ENCODE measurements at regions not wholly inside any gene's neighbourhood (a gene's known extent, or its start where the extent isn't known, plus 50 kb on each side); places are given as distances from the start of the nearest gene placed in this dataset.

DNA sequence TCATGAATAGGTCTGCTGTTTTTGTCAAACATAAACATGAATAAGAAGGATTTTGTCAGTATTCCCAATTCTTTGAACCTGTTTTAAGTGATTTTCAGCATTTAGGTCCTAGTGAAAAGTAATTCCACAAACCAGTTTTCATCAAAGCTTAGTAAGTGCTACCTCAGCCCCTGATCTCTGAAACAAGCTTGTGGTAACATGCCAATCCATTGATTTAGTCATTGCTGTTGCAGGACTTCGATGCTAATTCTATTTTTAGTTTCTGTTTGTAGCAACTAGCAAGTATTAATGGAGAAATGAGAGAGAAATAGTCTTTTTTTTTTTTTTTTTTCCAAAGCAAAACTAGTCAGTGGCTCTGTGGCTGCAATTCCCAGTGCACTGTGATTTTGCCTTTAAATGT lies 91.4 kb downstream of the JRKL start:
- Histone ChIP-seq H3K36me3 (no peaks in the 10 kb centered on the region), H3K4me3 (no peak overlapping the region), H3K4me1 (peaks cover 0 to 25% (median 8%) of the 10 kb centered on the region in 6 donors), H3K9me3 (peaks cover 0 to 20% (median 10%) of the 10 kb centered on the region in 8 donors), H3K27ac (peak overlapping the region in 2 of 8 donors; percentile 52 to 64), H3K27me3 (replicated peaks in 1 of 7) (peaks cover 0 to 5% (median 0%) of the 10 kb centered on the region in 7 donors)
- intact Hi-C loops (cut with DNase I; ENCODE audit: low total_unique reads) = no loop called here
- no peak for DNase-seq
- 18 to 41% (median 28%) methylated on average over 1 of the region's 1 CpG for WGBS, 5 donors
- TF ChIP-seq POLR2A (IDR thresholded peaks at IDR 0.05) = no peak
- TF ChIP-seq, protein P1, sequence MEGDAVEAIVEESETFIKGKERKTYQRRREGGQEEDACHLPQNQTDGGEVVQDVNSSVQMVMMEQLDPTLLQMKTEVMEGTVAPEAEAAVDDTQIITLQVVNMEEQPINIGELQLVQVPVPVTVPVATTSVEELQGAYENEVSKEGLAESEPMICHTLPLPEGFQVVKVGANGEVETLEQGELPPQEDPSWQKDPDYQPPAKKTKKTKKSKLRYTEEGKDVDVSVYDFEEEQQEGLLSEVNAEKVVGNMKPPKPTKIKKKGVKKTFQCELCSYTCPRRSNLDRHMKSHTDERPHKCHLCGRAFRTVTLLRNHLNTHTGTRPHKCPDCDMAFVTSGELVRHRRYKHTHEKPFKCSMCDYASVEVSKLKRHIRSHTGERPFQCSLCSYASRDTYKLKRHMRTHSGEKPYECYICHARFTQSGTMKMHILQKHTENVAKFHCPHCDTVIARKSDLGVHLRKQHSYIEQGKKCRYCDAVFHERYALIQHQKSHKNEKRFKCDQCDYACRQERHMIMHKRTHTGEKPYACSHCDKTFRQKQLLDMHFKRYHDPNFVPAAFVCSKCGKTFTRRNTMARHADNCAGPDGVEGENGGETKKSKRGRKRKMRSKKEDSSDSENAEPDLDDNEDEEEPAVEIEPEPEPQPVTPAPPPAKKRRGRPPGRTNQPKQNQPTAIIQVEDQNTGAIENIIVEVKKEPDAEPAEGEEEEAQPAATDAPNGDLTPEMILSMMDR (IDR thresholded peaks at IDR 0.05 in 8 of 11, conservative IDR thresholded peaks at IDR 0.05 in 3 of 11) = no peak
- no peak for TF ChIP-seq POLR2AphosphoS5 (IDR thresholded peaks at IDR 0.05)

GRCh38 chr11:96481771-96482170 lies 92.0 kb downstream of the JRKL start:
- WGBS, 5 donors = 19 to 47% (median 33%) methylated on average over 1 of the region's 1 CpG
- Histone ChIP-seq H3K27ac (peak overlapping the region in 7 of 8 donors; percentile 15 to 67 (median 56)), H3K4me1 (peaks cover 0 to 25% (median 8%) of the 10 kb centered on the region in 6 donors), H3K4me3 (no peak overlapping the region), H3K36me3 (no peaks in the 10 kb centered on the region), H3K9me3 (peaks cover 0 to 14% (median 7%) of the 10 kb centered on the region in 8 donors), H3K27me3 (replicated peaks in 1 of 7) (peaks cover 0 to 6% (median 0%) of the 10 kb centered on the region in 7 donors)
- DNase-seq = no peak
- intact Hi-C loops (cut with DNase I; ENCODE audit: low total_unique reads) = no loop called here
- TF ChIP-seq POLR2AphosphoS5 (IDR thresholded peaks at IDR 0.05) (no peak), POLR2A (IDR thresholded peaks at IDR 0.05) (no peak)
- TF ChIP-seq, protein P1 (IDR thresholded peaks at IDR 0.05 in 8 of 11, conservative IDR thresholded peaks at IDR 0.05 in 3 of 11) = no peak

DNA sequence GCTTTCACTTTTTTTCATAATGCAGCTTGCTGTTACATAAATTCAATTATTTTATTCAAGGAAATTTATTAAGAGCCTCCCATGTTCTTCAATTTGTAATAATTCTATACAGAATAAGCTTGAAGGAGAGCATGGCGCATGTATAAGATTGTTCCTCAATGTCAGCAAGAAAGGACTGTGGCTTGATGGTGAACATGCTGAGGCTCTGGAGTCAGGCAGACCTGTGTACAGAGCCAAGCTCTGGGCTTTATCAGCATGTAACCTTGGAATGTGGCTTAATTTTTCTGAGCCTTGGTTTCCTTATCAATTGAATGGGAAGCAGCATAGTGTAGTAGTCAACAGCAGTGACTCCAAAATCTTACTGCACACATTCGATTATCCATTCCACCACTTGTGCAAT lies 92.4 kb downstream of the JRKL start:
- H3K9me3 ChIP-seq = peaks cover 0 to 11% (median 4%) of the 10 kb centered on the region in 8 donors
- peaks cover 0 to 26% (median 8%) of the 10 kb centered on the region in 6 donors for H3K4me1 ChIP-seq
- peaks cover 0 to 10% (median 0%) of the 10 kb centered on the region in 7 donors for H3K27me3 ChIP-seq (replicated peaks in 1 of 7)
- no peak overlapping the region for H3K4me3 ChIP-seq
- intact Hi-C loops (cut with DNase I; ENCODE audit: low total_unique reads) = no loop called here
- peak overlapping the region in 7 of 8 donors; percentile 21 to 70 (median 64) for H3K27ac ChIP-seq
- TF ChIP-seq, protein P1 (IDR thresholded peaks at IDR 0.05 in 8 of 11, conservative IDR thresholded peaks at IDR 0.05 in 3 of 11) = no peak
- TF ChIP-seq POLR2A (IDR thresholded peaks at IDR 0.05) = no peak
- TF ChIP-seq POLR2AphosphoS5 (IDR thresholded peaks at IDR 0.05) = no peak
- 73 to 90% (median 87%) methylated on average over 2 of the region's 2 CpGs for WGBS, 5 donors
- H3K36me3 ChIP-seq = no peaks in the 10 kb centered on the region
- no peak for DNase-seq

- Histone ChIP-seq H3K27me3 (replicated peaks in 1 of 7) (peaks cover 0 to 18% (median 0%) of the 10 kb centered on the region in 7 donors), H3K27ac (peak overlapping the region in 2 of 8 donors; percentile 7 to 47), H3K4me1 (peaks cover 0 to 33% (median 8%) of the 10 kb centered on the region in 6 donors), H3K36me3 (no peaks in the 10 kb centered on the region), H3K4me3 (no peak overlapping the region), H3K9me3 (peaks cover 0 to under 1% (median 0%) of the 10 kb centered on the region in 8 donors)
- no peak for DNase-seq
- TF ChIP-seq POLR2AphosphoS5 (IDR thresholded peaks at IDR 0.05) = no peak
- TF ChIP-seq, protein P1 (IDR thresholded peaks at IDR 0.05 in 8 of 11, conservative IDR thresholded peaks at IDR 0.05 in 3 of 11) = no peak
- no peak for TF ChIP-seq POLR2A (IDR thresholded peaks at IDR 0.05)
- intact Hi-C loops (cut with DNase I; ENCODE audit: low total_unique reads) = no loop called here
Observed at GRCh38 chr11:96483374-96483955, 93.7 kb downstream of the JRKL start.
